Fibroblast of pulmonary artery (primary cell): ENCODE measurements at regions not wholly inside any gene's neighbourhood (a gene's known extent, or its start where the extent isn't known, plus 50 kb on each side); places are given as distances from the start of the nearest gene placed in this dataset.

ENCODE experiments used
- DNase-seq: peaks from one replicate; pipeline ENCODE4 v3.0.0-alpha.2; 2010; ENCODE audit warnings: low read depth
- H3K4me3 ChIP-seq: replicated peaks from 2 replicates; pipeline ENCODE4 v1.5.1; 2011; ENCODE audit warnings: low read depth, mild to moderate bottlenecking, control low read depth, low read length, moderate library complexity
- TF ChIP-seq, protein P1 (sequence below): IDR thresholded peaks from 2 replicates; pipeline ENCODE4 v1.5.1; 2011; ENCODE audit warnings: mild to moderate bottlenecking, control low read depth, low read length, inconsistent platforms; ENCODE audit errors: missing control alignments

DNA sequence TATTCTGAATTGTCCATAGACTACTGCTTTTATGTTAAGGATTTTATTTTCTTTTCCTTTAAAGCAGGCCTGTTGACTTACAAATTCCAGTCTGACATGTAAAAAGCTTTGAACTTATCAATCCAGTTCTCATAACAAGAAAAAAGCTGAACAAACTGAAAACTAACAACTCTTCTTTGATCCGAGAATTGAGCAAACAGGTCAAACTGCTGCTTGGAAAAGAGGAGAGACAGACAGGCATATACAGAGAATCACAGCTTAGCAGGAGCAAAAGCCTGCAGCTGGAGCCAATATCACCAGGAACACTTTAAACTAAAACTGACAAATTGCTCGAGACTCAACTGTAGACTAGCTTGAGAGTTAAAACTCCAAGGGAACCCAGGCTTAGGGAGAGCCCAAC is 85.8 kb downstream of the HINT1 start:
- TF ChIP-seq, protein P1, sequence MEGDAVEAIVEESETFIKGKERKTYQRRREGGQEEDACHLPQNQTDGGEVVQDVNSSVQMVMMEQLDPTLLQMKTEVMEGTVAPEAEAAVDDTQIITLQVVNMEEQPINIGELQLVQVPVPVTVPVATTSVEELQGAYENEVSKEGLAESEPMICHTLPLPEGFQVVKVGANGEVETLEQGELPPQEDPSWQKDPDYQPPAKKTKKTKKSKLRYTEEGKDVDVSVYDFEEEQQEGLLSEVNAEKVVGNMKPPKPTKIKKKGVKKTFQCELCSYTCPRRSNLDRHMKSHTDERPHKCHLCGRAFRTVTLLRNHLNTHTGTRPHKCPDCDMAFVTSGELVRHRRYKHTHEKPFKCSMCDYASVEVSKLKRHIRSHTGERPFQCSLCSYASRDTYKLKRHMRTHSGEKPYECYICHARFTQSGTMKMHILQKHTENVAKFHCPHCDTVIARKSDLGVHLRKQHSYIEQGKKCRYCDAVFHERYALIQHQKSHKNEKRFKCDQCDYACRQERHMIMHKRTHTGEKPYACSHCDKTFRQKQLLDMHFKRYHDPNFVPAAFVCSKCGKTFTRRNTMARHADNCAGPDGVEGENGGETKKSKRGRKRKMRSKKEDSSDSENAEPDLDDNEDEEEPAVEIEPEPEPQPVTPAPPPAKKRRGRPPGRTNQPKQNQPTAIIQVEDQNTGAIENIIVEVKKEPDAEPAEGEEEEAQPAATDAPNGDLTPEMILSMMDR: no peak
- no peak for DNase-seq
- H3K4me3 ChIP-seq: no peak overlapping the region

DNA sequence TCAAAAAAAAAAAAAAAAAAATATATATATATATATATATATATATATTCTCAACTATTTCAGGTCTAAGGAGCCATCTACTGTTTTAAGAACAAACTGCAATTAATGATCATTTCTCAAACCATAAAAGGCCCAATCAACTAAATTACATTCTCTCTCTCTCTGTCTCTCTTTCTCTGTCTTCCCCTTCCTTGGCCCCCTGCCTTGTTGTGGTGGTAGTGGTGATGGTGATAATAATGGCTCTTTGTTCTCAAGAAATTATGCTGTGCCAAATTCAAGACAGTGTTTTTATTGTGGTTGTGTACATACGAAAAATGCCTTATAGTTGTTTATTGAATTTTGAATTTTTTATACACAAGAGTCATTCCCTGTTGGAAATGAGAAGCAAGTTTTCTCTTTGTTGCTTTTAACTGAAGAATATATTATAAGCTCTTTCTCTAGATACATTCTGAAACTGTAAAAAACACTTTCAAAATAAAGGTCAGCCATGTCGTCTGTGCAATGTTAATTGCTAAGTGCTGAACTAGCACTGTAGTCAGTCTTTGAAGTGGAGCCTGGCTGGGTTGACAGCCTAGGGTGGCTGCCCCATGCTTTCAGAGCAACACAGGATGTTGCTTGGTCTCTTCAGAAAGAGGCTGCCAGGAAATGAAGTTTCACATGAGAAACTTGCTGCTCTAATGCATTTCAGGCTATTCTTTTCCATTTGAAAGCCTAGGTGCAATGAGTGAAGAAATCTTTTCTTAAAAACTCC is 96.0 kb downstream of the HINT1 start:
- no peak for DNase-seq
- TF ChIP-seq, protein P1: no peak
- no peak overlapping the region for H3K4me3 ChIP-seq

DNA sequence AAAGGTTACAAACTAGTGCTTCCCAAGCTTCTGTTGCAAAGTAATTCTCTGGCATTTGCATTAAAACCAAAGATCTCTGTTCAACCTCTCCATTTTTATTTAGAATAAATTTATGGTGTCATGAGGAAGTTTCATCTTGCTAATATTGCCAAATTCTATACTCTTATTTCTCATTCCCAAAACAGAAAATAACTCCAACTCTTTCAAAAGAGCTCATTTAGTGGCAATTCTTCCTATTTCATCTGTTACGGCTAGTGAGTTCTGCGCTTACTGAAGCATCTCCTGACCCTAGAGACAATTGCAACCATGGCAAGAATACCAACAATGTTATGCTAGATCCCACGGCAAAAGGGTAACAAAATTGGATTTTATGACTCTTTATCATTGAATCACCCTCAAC is 97.0 kb downstream of the HINT1 start:
- TF ChIP-seq, protein P1: no peak
- DNase-seq: no peak
- H3K4me3 ChIP-seq: no peak overlapping the region

DNA sequence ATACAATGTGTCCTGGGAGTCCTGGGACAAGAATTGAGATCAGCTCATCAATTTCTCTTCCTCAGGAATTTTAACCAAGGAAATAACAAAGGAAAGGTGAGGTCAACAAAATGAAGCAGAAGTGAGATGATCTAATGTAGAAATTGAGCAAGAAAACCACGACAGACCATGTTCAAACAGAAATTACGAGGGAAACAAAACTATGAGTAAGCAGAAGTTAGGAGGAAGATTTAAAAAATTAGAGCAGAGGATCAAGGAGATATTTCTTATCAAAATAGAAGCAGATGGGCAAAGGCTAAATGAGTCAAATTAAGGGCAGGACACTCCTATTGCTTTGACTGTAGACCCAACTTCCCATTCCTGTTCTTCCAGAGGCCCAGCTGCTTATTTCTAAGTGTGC is 97.4 kb downstream of the HINT1 start:
- TF ChIP-seq, protein P1: no peak
- H3K4me3 ChIP-seq: no peak overlapping the region
- no peak for DNase-seq

DNA sequence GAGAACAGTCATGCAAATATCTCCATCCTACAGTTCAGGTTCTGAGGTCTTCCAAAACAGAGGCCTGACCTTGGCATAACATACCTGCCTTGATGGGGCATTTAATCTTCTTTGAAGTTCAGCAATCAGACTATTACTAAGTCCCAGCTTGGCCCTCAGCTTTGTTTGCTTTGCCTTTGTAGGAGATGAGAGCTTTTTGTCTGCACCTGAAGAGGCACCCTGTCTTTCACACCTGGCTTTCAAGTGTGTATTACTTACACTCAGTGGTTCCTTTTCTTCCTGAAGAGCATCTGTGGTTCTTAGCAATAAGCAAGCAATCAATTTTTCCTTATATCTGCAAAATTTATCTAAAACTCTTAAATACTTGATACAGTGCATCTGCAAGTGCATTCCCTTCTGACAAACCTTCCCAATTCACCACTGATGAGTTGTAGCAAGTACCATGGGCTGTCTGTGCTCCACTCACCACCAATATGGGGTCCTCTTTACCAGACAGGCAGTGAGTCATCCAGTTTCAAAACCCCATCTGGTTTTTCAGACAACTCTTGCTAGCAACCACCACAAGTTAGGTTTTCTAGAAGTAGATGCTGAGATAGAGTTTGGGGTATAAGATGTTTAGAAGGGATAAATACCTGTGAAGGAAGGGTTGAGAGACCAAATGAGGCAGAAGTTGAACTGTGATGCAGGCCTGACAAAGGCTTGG is 100.2 kb downstream of the HINT1 start:
- DNase-seq: no peak
- no peak overlapping the region for H3K4me3 ChIP-seq
- TF ChIP-seq, protein P1: no peak

DNA sequence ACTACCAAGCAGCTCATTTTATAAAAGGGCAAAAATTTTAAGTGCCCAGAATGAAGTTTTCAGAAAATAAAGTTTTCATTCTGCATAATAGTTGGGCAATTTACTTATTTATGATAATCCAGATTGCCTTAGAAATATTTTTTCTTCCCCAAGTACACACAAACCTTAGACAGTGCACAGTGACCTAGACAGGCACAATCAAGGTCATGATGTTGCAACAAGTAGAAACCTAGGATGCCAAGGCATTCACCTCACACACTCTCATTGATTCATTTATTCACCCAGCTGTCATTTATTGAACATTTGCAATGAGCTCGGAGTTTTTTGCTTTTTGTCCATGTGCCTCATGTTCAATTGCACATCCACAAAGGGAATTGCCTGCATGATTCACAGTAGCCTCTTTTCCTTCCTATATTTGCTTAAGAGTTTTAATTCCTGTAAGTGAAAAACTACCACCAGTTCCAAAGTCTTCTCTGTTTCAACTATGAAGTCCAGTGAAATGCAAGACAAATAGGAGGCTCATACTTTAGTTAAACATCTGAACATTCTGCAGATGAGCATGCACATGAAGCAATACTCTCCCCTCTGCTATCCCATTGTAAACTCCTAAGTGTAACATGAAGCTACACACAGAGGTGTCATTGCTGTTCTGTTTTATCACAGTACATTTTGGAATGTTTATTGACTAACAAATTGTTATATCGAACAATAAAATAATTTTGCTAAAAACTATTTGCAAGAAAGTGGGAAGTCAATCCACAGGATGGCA is 122.9 kb downstream of the HINT1 start:
- H3K4me3 ChIP-seq: no peak overlapping the region
- DNase-seq: no peak
- TF ChIP-seq, protein P1: no peak
